Stimulated activated CD4-positive, alpha-beta T cell treated with anti-CD3 and anti-CD28 coated beads, Interleukin-4, amount 100 ng/mL, for 48 hours (primary cell): ENCODE measurements at regions not wholly inside any gene's neighbourhood (a gene's known extent, or its start where the extent isn't known, plus 50 kb on each side); places are given as distances from the start of the nearest gene placed in this dataset.

Experiments
- DNase-seq, 2 donors: peaks; one replicate each; pipeline ENCODE4 v3.0.0-alpha.2; 2020; ENCODE audit warnings: low read depth in 2 of 2

GRCh38 chr11:86726770-86727504 is 54.5 kb upstream of the ME3 start:
- no peak for DNase-seq

- no peak for DNase-seq
Measured at GRCh38 chr11:86726118-86726753, 53.8 kb upstream of the ME3 start.

- DNase-seq: no peak
Measured at GRCh38 chr11:86724137-86724536, 51.7 kb upstream of the ME3 start.

GRCh38 chr11:86723281-86723680 is 50.9 kb upstream of the ME3 start:
- DNase-seq: no peak

GRCh38 chr11:86722748-86723147 is 50.3 kb upstream of the ME3 start:
- DNase-seq: no peak
